Neural cell (in vitro differentiated cells): ENCODE measurements at regions not wholly inside any gene's neighbourhood (a gene's known extent, or its start where the extent isn't known, plus 50 kb on each side); places are given as distances from the start of the nearest gene placed in this dataset.

Experiments
- H2AFZ ChIP-seq: fragments of 200-600, 300-800 bp; sonication (generic), shearing (Covaris generic); 2 replicates; pipeline ENCODE4 v1.6.0; 2014; ENCODE audit warnings: low read depth, mild to moderate bottlenecking, antibody characterized with exemption, low read length, moderate library complexity
- H3F3A ChIP-seq: fragments of 200-600 bp; shearing (Covaris generic); 2 replicates; pipeline ENCODE4 v1.6.1; 2016; ENCODE audit warnings: mild to moderate bottlenecking, moderate library complexity, mixed read lengths, antibody characterized with exemption, low read length; ENCODE audit not compliant: insufficient read depth, poor library complexity, severe bottlenecking
- H3K27ac ChIP-seq: fragments of 200-600, 300-800 bp; sonication (generic), shearing (Covaris generic); 2 replicates; pipeline ENCODE4 v1.5.1; 2014; ENCODE audit warnings: mild to moderate bottlenecking, low read length, moderate library complexity
- H3K27me3 ChIP-seq: fragments of 300-800, 200-600 bp; sonication (generic), shearing (Covaris generic); 2 replicates; pipeline ENCODE4 v1.6.0; 2014; ENCODE audit warnings: mild to moderate bottlenecking, low read depth, low read length, moderate library complexity; ENCODE audit not compliant: insufficient read depth
- H3K36me3 ChIP-seq: fragments of 300-800, 200-600 bp; sonication (generic), shearing (Covaris generic); 2 replicates; pipeline ENCODE4 v1.5.1; 2014; ENCODE audit warnings: mild to moderate bottlenecking, antibody characterized with exemption, low read length, moderate library complexity; ENCODE audit not compliant: insufficient read depth
- H3K4me2 ChIP-seq: fragments of 300-800, 200-600 bp; sonication (generic), shearing (Covaris generic); 2 replicates; pipeline ENCODE4 v1.6.0; 2014; ENCODE audit warnings: mild to moderate bottlenecking, low read length
- H3K4me3 ChIP-seq: fragments of 300-800, 200-600 bp; sonication (generic), shearing (Covaris generic); 2 replicates; pipeline ENCODE4 v1.5.1; 2014; ENCODE audit warnings: mild to moderate bottlenecking, low read length, moderate library complexity
- H3K79me2 ChIP-seq: fragments of 200-600 bp; shearing (Covaris generic); replicated peaks from 2 replicates; pipeline ENCODE4 v1.6.0; 2014; ENCODE audit warnings: mild to moderate bottlenecking, low read length, moderate library complexity; ENCODE audit not compliant: insufficient read depth
- H3K9ac ChIP-seq: fragments of 300-800, 200-600 bp; sonication (generic), shearing (Covaris generic); 2 replicates; pipeline ENCODE4 v1.6.1; 2016; ENCODE audit warnings: mild to moderate bottlenecking, low read length, mixed read lengths
- H3K9me2 ChIP-seq: fragments of 200-600 bp; shearing (Covaris generic); 2 replicates; pipeline ENCODE4 v1.6.1; 2016; ENCODE audit warnings: mild to moderate bottlenecking, low read length, mixed read lengths; ENCODE audit not compliant: insufficient read depth
- H3K9me3 ChIP-seq: fragments of 200-600, 300-800 bp; sonication (generic), shearing (Covaris generic); 2 replicates; pipeline ENCODE4 v1.6.1; 2016; ENCODE audit warnings: mild to moderate bottlenecking, mixed run types, low read length, moderate library complexity, mixed read lengths
- H4K20me1 ChIP-seq: fragments of 200-600 bp; shearing (Covaris generic); 2 replicates; pipeline ENCODE4 v1.6.1; 2016; ENCODE audit warnings: mild to moderate bottlenecking, mixed run types; ENCODE audit not compliant: insufficient read depth
- EP300 ChIP-seq: fragments of 450-650 bp; conservative IDR thresholded peaks from 2 replicates; pipeline ENCODE4 v1.6.1; 2014; ENCODE audit warnings: antibody characterized with exemption, mild to moderate bottlenecking, moderate library complexity; ENCODE audit not compliant: poor library complexity, severe bottlenecking
- EZH2 ChIP-seq: fragments of 200-600, 300-800 bp; shearing (Covaris generic), sonication (generic); IDR thresholded peaks from 2 replicates; pipeline ENCODE4 v1.6.1; 2014; ENCODE audit warnings: antibody characterized with exemption, low read length, borderline replicate concordance, mild to moderate bottlenecking; ENCODE audit not compliant: insufficient read depth, poor library complexity, severe bottlenecking
- MXI1 ChIP-seq: fragments of 450-650 bp; conservative IDR thresholded peaks from 2 replicates; pipeline ENCODE4 v1.6.1; 2014; ENCODE audit warnings: antibody characterized with exemption, mild to moderate bottlenecking; ENCODE audit not compliant: poor library complexity, severe bottlenecking
- POLR2AphosphoS5 ChIP-seq: IDR thresholded peaks from 2 replicates; pipeline ENCODE4 v1.6.1; 2012
- RAD21 ChIP-seq: fragments of 450-650 bp; conservative IDR thresholded peaks from 2 replicates; pipeline ENCODE4 v1.6.1; 2014; ENCODE audit warnings: antibody characterized with exemption, mild to moderate bottlenecking, moderate library complexity
- SMC3 ChIP-seq: fragments of 450-650 bp; conservative IDR thresholded peaks from 2 replicates; pipeline ENCODE4 v1.6.1; 2014; ENCODE audit warnings: antibody characterized with exemption, mild to moderate bottlenecking, moderate library complexity; ENCODE audit not compliant: poor library complexity
- TF ChIP-seq, protein P1 (sequence below): fragments of 450-650 bp; IDR thresholded peaks from 2 replicates; pipeline ENCODE4 v1.5.1; 2014; ENCODE audit warnings: antibody characterized with exemption, mild to moderate bottlenecking, moderate library complexity; ENCODE audit not compliant: poor library complexity, severe bottlenecking
- TF ChIP-seq, protein P2 (sequence below): IDR thresholded peaks from 2 replicates; pipeline ENCODE4 v1.6.1; 2012; ENCODE audit warnings: borderline replicate concordance

DNA sequence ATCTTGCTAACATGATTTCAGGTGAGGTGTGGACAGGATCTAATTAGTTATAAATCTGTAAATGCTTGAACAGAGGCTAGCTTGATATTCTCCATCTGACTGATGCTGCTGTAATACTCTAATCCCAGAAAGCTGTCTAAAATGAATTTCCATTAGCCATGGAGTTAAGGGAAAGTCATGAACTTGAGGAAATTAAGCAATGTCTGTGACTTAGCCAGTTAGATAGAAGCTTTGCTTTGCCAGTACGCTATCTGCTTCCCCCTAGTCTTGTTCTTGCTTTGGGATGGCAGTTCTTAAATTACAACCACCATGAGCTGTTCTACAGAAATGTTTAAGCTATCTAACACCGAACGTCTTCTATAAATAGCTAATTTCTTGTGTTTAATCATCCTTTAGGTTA is 195.7 kb downstream of the PRL start:
- H3K4me2 ChIP-seq: no peak overlapping the region
- no peaks in the 10 kb centered on the region for H3K9me2 ChIP-seq
- no peaks in the 10 kb centered on the region for H4K20me1 ChIP-seq
- H3F3A ChIP-seq: no peaks in the 10 kb centered on the region
- no peaks in the 10 kb centered on the region for H3K9me3 ChIP-seq
- H3K79me2 ChIP-seq: no peaks in the 10 kb centered on the region
- no peak for TF ChIP-seq MXI1
- TF ChIP-seq SMC3: no peak
- TF ChIP-seq RAD21: no peak
- TF ChIP-seq, protein P1, sequence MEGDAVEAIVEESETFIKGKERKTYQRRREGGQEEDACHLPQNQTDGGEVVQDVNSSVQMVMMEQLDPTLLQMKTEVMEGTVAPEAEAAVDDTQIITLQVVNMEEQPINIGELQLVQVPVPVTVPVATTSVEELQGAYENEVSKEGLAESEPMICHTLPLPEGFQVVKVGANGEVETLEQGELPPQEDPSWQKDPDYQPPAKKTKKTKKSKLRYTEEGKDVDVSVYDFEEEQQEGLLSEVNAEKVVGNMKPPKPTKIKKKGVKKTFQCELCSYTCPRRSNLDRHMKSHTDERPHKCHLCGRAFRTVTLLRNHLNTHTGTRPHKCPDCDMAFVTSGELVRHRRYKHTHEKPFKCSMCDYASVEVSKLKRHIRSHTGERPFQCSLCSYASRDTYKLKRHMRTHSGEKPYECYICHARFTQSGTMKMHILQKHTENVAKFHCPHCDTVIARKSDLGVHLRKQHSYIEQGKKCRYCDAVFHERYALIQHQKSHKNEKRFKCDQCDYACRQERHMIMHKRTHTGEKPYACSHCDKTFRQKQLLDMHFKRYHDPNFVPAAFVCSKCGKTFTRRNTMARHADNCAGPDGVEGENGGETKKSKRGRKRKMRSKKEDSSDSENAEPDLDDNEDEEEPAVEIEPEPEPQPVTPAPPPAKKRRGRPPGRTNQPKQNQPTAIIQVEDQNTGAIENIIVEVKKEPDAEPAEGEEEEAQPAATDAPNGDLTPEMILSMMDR: no peak
- TF ChIP-seq, protein P2, sequence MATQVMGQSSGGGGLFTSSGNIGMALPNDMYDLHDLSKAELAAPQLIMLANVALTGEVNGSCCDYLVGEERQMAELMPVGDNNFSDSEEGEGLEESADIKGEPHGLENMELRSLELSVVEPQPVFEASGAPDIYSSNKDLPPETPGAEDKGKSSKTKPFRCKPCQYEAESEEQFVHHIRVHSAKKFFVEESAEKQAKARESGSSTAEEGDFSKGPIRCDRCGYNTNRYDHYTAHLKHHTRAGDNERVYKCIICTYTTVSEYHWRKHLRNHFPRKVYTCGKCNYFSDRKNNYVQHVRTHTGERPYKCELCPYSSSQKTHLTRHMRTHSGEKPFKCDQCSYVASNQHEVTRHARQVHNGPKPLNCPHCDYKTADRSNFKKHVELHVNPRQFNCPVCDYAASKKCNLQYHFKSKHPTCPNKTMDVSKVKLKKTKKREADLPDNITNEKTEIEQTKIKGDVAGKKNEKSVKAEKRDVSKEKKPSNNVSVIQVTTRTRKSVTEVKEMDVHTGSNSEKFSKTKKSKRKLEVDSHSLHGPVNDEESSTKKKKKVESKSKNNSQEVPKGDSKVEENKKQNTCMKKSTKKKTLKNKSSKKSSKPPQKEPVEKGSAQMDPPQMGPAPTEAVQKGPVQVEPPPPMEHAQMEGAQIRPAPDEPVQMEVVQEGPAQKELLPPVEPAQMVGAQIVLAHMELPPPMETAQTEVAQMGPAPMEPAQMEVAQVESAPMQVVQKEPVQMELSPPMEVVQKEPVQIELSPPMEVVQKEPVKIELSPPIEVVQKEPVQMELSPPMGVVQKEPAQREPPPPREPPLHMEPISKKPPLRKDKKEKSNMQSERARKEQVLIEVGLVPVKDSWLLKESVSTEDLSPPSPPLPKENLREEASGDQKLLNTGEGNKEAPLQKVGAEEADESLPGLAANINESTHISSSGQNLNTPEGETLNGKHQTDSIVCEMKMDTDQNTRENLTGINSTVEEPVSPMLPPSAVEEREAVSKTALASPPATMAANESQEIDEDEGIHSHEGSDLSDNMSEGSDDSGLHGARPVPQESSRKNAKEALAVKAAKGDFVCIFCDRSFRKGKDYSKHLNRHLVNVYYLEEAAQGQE: no peak
- TF ChIP-seq EZH2: no peak
- TF ChIP-seq POLR2AphosphoS5: no peak
- no peak for TF ChIP-seq EP300
- no peaks in the 10 kb centered on the region for H3K36me3 ChIP-seq
- no peak overlapping the region for H3K27ac ChIP-seq
- H3K4me3 ChIP-seq: no peak overlapping the region
- no peak overlapping the region for H3K9ac ChIP-seq
- H2AFZ ChIP-seq: no peak overlapping the region
- no peaks in the 10 kb centered on the region for H3K27me3 ChIP-seq

GRCh38 chr6:22102671-22103070 is 194.2 kb downstream of the PRL start:
- Histone ChIP-seq H2AFZ (no peak overlapping the region), H3K4me2 (no peak overlapping the region), H3F3A (no peaks in the 10 kb centered on the region), H3K4me3 (no peak overlapping the region), H4K20me1 (no peaks in the 10 kb centered on the region), H3K27ac (no peak overlapping the region), H3K79me2 (no peaks in the 10 kb centered on the region), H3K9me2 (no peaks in the 10 kb centered on the region), H3K27me3 (no peaks in the 10 kb centered on the region), H3K36me3 (no peaks in the 10 kb centered on the region), H3K9ac (no peak overlapping the region), H3K9me3 (no peaks in the 10 kb centered on the region)
- TF ChIP-seq, protein P2: no peak
